ENCODE measurements at regions not wholly inside any gene's neighbourhood (a gene's known extent, or its start where the extent isn't known, plus 50 kb on each side); places are given as distances from the start of the nearest gene placed in this dataset.
"Not testable (repeated sequence)": the region's sequence is repeated elsewhere in the genome, so short reads cannot be mapped to it uniquely, and the experiment has no call there.

GRCh38 chr16:58832386-58832895 lies 98.3 kb upstream of the GOT2 start:
- no peak for DNase-seq (ENCODE audit: low spot score)

GRCh38 chr16:58831386-58831785 lies 97.3 kb upstream of the GOT2 start:
- DNase-seq (ENCODE audit: low spot score): no peak

DNA sequence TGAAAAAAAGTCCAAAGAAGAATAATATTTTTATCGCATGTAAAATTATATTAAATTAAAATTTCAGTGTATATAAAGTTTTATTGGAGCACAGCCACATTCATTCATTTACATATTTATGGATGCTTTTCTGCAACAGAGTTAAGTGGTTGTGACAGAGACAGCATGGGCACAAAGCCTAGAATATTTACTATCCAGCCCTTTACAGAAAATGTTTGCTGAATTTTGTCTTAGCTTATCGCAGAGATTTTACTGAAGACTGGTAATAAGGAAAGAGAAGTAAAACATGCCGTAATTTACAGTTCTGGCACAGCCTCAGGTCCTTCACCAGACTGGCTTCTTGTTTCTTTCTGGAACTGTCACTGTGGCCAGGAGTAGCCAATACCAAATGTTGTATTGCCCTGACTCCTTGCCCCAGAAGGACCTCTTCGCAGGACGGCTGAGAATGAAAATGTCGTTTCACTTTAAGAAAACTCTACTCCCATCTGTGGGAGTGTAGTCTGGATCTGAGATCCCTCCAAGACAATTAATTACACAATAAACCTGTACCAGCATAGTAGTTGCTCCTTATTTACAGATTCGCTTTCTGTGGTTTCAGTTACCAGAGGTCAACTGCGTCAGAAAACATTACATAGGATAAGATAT lies 94.9 kb upstream of the GOT2 start:
- DNase-seq (ENCODE audit: low spot score): no peak

DNA sequence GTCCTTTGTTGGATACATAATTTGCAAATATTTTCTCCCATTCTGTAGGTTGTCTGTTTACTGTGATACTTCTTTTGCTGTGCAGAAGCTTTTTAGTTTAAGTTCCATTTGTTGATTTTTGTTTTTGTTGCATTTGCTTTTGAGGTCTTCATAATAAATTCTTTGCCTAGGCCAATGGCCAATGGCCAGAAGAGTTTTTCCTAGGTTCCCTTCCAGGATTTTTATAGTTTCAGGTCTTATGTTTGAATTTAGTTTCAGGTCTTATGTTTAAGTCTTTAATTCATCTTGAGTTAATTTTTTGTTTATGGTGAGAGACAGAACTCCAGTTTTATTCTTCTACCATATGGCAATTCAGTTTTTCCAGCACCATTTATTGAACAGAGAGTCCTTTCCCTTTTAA lies 90.1 kb upstream of the GOT2 start:
- no peak for DNase-seq (ENCODE audit: low spot score)

DNA sequence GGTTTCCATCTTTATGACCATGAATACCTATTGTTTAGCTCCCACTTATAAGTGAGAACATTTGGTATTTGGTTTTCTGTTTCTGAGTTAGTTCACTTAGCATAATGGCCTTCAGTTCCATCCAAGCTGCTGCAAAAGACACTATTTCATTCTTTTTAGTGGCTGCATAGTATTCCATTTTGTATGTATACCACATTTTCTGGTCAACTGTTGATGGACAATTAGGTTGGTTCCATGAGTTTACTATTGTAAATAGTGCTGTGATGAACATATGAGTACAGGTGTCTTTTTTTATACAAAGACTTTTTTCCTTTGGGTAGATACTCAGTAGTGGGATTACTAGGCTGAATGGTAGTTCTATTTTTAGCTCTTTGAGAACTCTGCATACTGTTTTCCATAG lies 87.8 kb upstream of the GOT2 start:
- DNase-seq (ENCODE audit: low spot score): no peak

- DNase-seq (ENCODE audit: low spot score): no peak
Measured at GRCh38 chr16:58820411-58820810, 86.3 kb upstream of the GOT2 start.

DNA sequence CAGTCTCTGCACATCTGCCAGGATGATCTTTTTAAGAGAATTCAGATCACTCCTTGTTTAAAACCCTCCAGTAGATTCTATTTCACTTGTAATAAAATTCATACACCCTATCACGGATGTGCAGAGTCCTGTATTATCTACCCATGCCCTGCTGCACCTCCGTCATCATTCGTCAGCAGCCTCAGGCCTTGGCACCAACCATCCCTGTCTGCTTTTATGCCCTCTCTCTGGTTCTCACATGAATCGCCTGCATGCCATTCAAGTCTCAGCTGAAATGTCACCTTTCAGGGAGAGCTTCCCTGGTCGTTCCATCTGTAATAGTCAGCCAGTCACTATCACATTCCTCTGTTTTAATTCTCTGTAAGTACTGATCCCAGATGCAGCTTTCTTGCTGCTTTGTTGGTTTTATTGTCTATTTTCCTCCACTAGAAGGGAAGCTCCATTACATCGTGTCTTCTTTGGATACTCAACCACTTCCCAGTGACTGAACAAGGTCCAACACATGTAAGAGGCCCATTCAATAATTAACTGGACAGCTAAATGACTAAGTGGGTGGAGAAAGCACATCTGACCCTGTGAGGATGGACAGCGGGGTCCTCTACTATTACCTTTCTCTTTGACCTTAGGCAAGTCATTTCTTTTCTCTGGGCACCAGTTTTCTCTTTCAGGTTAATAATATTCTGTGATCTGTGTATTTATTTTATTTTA lies 81.2 kb upstream of the GOT2 start:
- no peak for DNase-seq (ENCODE audit: low spot score)

GRCh38 chr16:58814348-58814801 lies 80.3 kb upstream of the GOT2 start:
- peak; percentile 54 for DNase-seq (ENCODE audit: low spot score)

GRCh38 chr16:58809213-58809612 lies 75.1 kb upstream of the GOT2 start:
- DNase-seq (ENCODE audit: low spot score): no peak

GRCh38 chr16:58807276-58807675 lies 73.2 kb upstream of the GOT2 start:
- no peak for DNase-seq (ENCODE audit: low spot score)

- no peak for DNase-seq (ENCODE audit: low spot score)
Measured at GRCh38 chr16:58801838-58802237, 67.7 kb upstream of the GOT2 start.

DNA sequence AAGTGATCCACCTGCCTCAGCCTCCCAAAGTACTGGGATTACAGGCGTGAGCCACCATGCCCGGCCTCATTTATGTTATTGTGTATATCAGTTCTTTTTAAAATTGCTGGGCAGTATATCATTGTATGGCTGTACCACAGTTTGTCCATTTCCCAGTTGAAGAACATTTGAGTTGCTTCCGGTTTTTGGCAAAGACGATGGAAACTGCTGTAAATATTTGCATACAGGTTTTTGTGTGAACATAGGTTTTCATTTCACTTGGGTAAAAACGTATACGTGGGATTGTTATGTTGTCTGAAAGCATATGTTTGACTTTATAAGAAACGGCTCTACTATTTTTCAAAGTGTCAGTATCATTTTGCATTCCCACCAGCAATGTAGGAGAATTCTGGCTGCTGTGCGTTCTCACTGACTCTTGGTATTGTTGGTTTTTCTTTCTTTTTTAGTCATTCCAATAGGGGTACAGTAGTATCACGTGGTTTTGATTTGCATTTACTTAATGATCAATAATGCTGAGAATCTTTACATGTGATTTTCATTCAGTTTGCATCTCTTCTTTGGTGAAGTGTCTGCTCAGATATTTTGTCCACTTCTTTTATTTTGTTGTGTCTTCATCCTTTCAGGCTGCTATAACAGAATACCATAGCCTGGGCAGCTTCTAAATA lies 63.2 kb upstream of the GOT2 start:
- no peak for DNase-seq (ENCODE audit: low spot score)

- no peak for DNase-seq (ENCODE audit: low spot score)
Measured at GRCh38 chr16:58793366-58793765, 59.2 kb upstream of the GOT2 start.

DNA sequence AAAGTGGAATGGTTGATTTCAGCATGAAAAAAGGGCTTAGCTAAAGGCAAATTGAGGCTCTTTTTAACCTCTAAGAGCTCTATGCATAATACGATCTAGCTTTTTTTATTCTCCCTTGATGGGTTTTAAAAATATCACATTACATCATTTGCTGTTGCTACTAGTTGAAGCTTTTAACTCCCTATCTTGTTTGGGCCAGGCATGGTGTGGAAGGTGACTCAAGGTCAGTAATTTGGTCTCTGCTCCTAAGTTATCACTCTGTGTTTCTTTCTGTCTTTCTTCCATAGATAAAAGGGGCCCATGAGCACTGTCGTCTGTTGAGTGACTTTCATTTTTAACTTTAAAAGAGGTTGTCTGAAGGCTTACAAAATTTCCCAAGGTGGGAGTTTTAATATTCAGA lies 58.1 kb upstream of the GOT2 start:
- no peak for DNase-seq (ENCODE audit: low spot score)

- DNase-seq (ENCODE audit: low spot score): not testable (repeated sequence)
Measured at GRCh38 chr16:58790816-58791557, 56.9 kb upstream of the GOT2 start.

- no peak for DNase-seq (ENCODE audit: low spot score)
Measured at GRCh38 chr16:58789351-58789750, 55.2 kb upstream of the GOT2 start.
